AG09309 (cell line): ENCODE measurements at regions not wholly inside any gene's neighbourhood (a gene's known extent, or its start where the extent isn't known, plus 50 kb on each side); places are given as distances from the start of the nearest gene placed in this dataset.

ENCODE experiments used
- DNase-seq: peaks from one replicate; pipeline ENCODE4 v3.0.0-alpha.2; 2010; ENCODE audit warnings: low read depth
- H3K4me3 ChIP-seq: 2 replicates; pipeline ENCODE4 v1.5.1; 2011; ENCODE audit warnings: mild to moderate bottlenecking, low read depth, low read length, moderate library complexity; ENCODE audit not compliant: control insufficient read depth
- CTCF ChIP-seq: IDR thresholded peaks from 2 replicates; pipeline ENCODE4 v1.5.1; 2011; ENCODE audit warnings: mild to moderate bottlenecking, low read depth, low read length, inconsistent platforms; ENCODE audit not compliant: insufficient read depth, control insufficient read depth; ENCODE audit errors: missing control alignments

DNA sequence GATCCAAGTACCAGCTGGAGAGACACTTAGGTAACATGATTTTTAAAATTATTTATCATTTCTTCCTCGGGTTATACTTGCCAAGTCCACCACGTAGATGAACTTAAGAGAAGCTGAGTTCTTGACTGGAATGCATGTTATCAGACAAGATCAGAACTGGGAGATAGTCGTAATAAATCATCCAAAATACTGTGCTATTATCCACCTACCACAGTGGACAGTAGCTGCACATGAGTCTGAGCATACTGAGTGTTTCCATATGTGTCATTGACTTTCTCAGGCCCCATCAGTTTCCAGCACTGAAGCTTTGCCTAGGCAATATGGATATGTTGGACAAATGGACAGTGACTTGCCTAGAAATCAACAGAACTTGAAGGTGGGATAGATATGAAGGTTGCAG lies 77.9 kb upstream of the RRP15 start:
- TF ChIP-seq CTCF, result no peak
- DNase-seq, result no peak
- H3K4me3 ChIP-seq, result no peak overlapping the region

GRCh38 chr1:218209351-218209861 lies 75.7 kb upstream of the RRP15 start:
- H3K4me3 ChIP-seq, result no peak overlapping the region
- DNase-seq, result peak; percentile 59
- TF ChIP-seq CTCF, result no peak

DNA sequence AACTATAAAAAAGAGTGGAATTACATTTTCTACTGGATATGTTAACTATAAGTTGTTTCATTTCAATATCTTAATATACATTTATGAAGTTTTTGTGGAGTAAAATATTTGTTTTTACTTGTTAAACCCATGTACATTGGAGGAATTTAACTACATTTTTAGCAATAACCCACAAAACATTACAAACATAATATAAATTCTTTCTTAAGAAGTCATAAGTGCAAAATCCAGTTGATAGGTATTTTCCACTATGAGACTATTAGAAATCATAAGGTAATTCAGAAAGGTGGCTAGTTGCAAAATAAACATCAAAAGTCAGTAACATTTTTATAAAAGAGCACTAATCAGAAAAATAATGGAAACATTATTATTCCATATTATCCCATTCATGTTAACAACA lies 73.9 kb upstream of the RRP15 start:
- H3K4me3 ChIP-seq, result no peak overlapping the region
- TF ChIP-seq CTCF, result no peak
- DNase-seq, result no peak

DNA sequence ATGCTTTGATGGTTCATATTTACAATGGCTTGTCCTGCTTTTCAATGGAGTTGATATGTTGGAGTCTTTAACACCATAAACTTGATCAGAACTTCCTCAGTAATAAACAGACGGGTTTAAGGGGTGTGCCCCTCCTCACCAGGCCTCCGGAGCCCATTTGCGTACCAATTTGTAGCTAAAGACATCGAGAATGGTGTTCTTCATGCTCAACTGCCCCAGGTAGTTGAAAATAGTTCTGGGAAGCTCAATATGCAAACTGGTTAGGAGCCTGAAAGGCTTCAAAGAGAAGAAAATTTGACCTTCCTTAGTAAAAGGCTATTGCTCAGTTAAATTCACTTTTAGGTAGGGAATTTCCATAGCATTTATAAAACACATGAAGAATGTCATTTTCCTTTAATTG lies 68.1 kb upstream of the RRP15 start:
- no peak for DNase-seq
- TF ChIP-seq CTCF, result no peak
- no peak overlapping the region for H3K4me3 ChIP-seq

DNA sequence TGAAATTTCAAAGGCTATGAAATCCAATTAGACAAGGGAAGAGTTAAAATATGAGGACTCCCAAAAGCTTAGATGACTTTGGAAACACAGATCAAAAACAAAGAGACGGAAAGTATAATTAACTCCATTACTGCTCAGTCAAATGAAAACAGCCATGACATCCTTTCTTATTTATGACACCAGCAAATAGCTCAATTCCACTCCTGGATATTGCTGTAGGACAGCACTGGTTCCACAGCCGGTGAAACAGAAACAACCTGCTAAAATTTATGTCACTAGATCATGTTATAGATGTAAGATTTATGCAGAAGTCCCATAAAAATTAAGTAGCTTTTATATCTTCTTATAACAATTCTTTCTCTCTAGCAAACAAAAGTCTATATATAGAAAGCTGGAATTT lies 65.6 kb upstream of the RRP15 start:
- H3K4me3 ChIP-seq, result no peak overlapping the region
- no peak for DNase-seq
- no peak for TF ChIP-seq CTCF

DNA sequence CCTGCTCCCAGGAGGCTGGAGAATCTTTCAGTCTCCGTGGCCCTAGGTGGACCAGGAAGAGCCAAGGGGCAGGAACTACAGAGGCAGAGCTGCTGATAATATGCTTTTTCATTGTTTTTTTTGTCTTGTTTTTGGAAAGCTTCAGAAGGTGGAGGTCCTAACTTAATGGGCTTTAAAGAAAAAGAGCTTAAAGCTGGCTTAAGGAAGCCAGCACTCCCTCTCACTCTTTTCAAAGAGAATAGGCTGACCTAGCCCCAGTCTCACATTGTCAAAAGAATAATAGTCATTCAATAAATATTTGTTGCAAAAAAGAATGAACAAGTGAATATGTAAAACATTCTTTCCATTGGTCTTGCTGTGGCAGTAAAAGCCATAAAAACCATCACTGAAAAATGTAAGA lies 61.0 kb upstream of the RRP15 start:
- TF ChIP-seq CTCF, result no peak

DNA sequence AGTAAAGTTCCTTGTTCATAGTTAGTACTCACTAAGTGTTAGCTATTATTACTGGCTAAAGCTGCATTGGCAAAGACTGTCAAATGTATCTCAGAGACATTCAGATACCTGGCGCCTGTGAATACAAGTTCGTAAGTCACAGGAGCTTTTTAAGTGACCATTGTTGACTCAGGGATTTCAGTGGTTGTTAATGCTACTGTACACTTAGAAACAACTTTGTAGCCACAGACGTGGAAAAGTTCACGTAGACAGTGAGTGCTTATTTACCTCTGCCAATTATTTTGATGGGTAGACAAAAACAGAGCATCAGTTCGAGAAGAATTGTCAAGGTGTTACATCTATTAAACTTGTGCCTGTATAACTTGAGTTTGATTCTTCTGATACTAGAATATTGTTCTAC lies 59.1 kb upstream of the RRP15 start:
- TF ChIP-seq CTCF, result no peak
- DNase-seq, result no peak
- no peak overlapping the region for H3K4me3 ChIP-seq

More for the DNA sequence above, 61.0 kb upstream of the RRP15 start:
- no peak overlapping the region for H3K4me3 ChIP-seq
- DNase-seq, result no peak
